HCT116 (cell line): ENCODE measurements at regions not wholly inside any gene's neighbourhood (a gene's known extent, or its start where the extent isn't known, plus 50 kb on each side); places are given as distances from the start of the nearest gene placed in this dataset.

Experiments used
- CTCF ChIP-seq, 3 experiments: fragments of 200-600 bp in 1 of 3; sonication (generic) in 1 of 3; IDR thresholded peaks in 2 of 3; conservative IDR thresholded peaks in 1 of 3; 2 replicates each; pipeline ENCODE4 v1.5.1; 2012 to 2017; ENCODE audit warnings: low read depth in 2 of 3, low read length in 2 of 3, antibody characterized with exemption in 1 of 3, borderline replicate concordance in 1 of 3, control low read depth in 1 of 3, mild to moderate bottlenecking in 1 of 3, mixed read lengths in 1 of 3, mixed run types in 1 of 3, moderate library complexity in 1 of 3; ENCODE audit not compliant: insufficient read depth in 1 of 3
- POLR2A ChIP-seq: IDR thresholded peaks from 2 replicates; pipeline ENCODE4 v1.7.0; 2011; ENCODE audit warnings: borderline replicate concordance; ENCODE audit not compliant: insufficient read depth, insufficient read length; ENCODE audit errors: extremely low read depth
- POLR2AphosphoS5 ChIP-seq: IDR thresholded peaks from 2 replicates; pipeline ENCODE4 v1.6.1; 2011; ENCODE audit warnings: mild to moderate bottlenecking, low read depth, low read length, moderate library complexity
- SRF ChIP-seq: IDR thresholded peaks from 2 replicates; pipeline ENCODE4 v1.6.1; 2012; ENCODE audit warnings: low read depth
- ZNF274 ChIP-seq: fragments of 200-500 bp; sonication (Bioruptor generic); IDR thresholded peaks from 2 replicates; pipeline ENCODE4 v1.6.1; 2014; ENCODE audit warnings: mild to moderate bottlenecking, low read depth, low read length, inconsistent platforms
- TF ChIP-seq, protein P1 (sequence below): IDR thresholded peaks from 2 replicates; pipeline ENCODE4 v1.6.1; 2012

GRCh38 chr6:141439513-141439912, 693.2 kb upstream of the GJE1 start:
- TF ChIP-seq CTCF (IDR thresholded peaks at IDR 0.05 in 2 of 3, conservative IDR thresholded peaks at IDR 0.05 in 1 of 3; ENCODE audit: borderline replicate concordance in 1 of 3, insufficient read depth in 1 of 3, low read depth in 2 of 3, low read length in 2 of 3) (no peak), POLR2A (no peak), POLR2AphosphoS5 (no peak), ZNF274 (no peak), SRF (no peak)
- TF ChIP-seq, protein P1, sequence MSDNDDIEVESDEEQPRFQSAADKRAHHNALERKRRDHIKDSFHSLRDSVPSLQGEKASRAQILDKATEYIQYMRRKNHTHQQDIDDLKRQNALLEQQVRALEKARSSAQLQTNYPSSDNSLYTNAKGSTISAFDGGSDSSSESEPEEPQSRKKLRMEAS: no peak
